Stimulated activated CD4-positive, alpha-beta T cell treated with anti-CD3 and anti-CD28 coated beads, Interleukin-4, amount 100 ng/mL, for 4 hours (primary cell): ENCODE measurements at regions not wholly inside any gene's neighbourhood (a gene's known extent, or its start where the extent isn't known, plus 50 kb on each side); places are given as distances from the start of the nearest gene placed in this dataset.

Experiments
- DNase-seq, 2 experiments: peaks; one replicate each; pipeline ENCODE4 v3.0.0-alpha.2; 2020

GRCh38 chr10:31635415-31636065, 293.1 kb downstream of the ARHGAP12 start:
- no peak for DNase-seq

- DNase-seq: no peak
Observed at GRCh38 chr10:31635009-31635408, 293.6 kb downstream of the ARHGAP12 start.

GRCh38 chr10:31630861-31631567, 297.6 kb downstream of the ARHGAP12 start:
- no peak for DNase-seq

GRCh38 chr10:31625566-31625965, 303.1 kb downstream of the ARHGAP12 start:
- DNase-seq: no peak

GRCh38 chr10:31624611-31625010, 304.0 kb downstream of the ARHGAP12 start:
- DNase-seq: no peak

GRCh38 chr10:31623947-31624346, 304.7 kb downstream of the ARHGAP12 start:
- DNase-seq: no peak

- no peak for DNase-seq
Observed at GRCh38 chr10:31623466-31623865, 304.4 kb downstream of the ZEB1 start.

GRCh38 chr10:31622978-31623377, 304.0 kb downstream of the ZEB1 start:
- no peak for DNase-seq

- DNase-seq: no peak
Observed at GRCh38 chr10:31621733-31622132, 302.7 kb downstream of the ZEB1 start.

GRCh38 chr10:31620226-31621151, 301.5 kb downstream of the ZEB1 start:
- DNase-seq: no peak

GRCh38 chr10:31619531-31620061, 300.6 kb downstream of the ZEB1 start:
- DNase-seq: no peak

- DNase-seq: no peak
Observed at GRCh38 chr10:31618541-31619291, 299.7 kb downstream of the ZEB1 start.

GRCh38 chr10:31617757-31618156, 298.7 kb downstream of the ZEB1 start:
- no peak for DNase-seq

GRCh38 chr10:31617133-31617532, 298.1 kb downstream of the ZEB1 start:
- DNase-seq: no peak

- no peak for DNase-seq
Observed at GRCh38 chr10:31615129-31615528, 296.1 kb downstream of the ZEB1 start.

GRCh38 chr10:31614611-31615010, 295.6 kb downstream of the ZEB1 start:
- no peak for DNase-seq

- DNase-seq: no peak
Observed at GRCh38 chr10:31612082-31612481, 293.1 kb downstream of the ZEB1 start.

GRCh38 chr10:31611161-31611560, 292.1 kb downstream of the ZEB1 start:
- no peak for DNase-seq

- DNase-seq: no peak
Observed at GRCh38 chr10:31607481-31607880, 288.5 kb downstream of the ZEB1 start.

- DNase-seq: no peak
Observed at GRCh38 chr10:31606841-31607240, 287.8 kb downstream of the ZEB1 start.

GRCh38 chr10:31605861-31606525, 287.0 kb downstream of the ZEB1 start:
- DNase-seq: no peak

GRCh38 chr10:31605426-31605825, 286.4 kb downstream of the ZEB1 start:
- no peak for DNase-seq
